SU-DHL-6 (cell line): ENCODE measurements at regions not wholly inside any gene's neighbourhood (a gene's known extent, or its start where the extent isn't known, plus 50 kb on each side); places are given as distances from the start of the nearest gene placed in this dataset.

ENCODE experiments used
- H2AFZ ChIP-seq: fragments of 200-600 bp; sonication (generic); 2 replicates; pipeline ENCODE4 v1.6.1; 2014; ENCODE audit warnings: low read depth, mild to moderate bottlenecking, moderate library complexity, mixed read lengths, antibody characterized with exemption, low read length; ENCODE audit not compliant: severe bottlenecking
- H3F3A ChIP-seq: fragments of 200-600 bp; shearing (Covaris generic); 2 replicates; pipeline ENCODE4 v1.6.0; 2016; ENCODE audit warnings: antibody characterized with exemption, mild to moderate bottlenecking; ENCODE audit not compliant: insufficient read depth
- H3K27ac ChIP-seq: fragments of 200-600 bp; sonication (generic); 2 replicates; pipeline ENCODE4 v1.5.1; 2016; ENCODE audit warnings: low read depth, mild to moderate bottlenecking, low read length, moderate library complexity, mixed read lengths
- H3K27me3 ChIP-seq: fragments of 200-600 bp; sonication (generic), shearing (Covaris generic); 2 replicates; pipeline ENCODE4 v1.6.0; 2014; ENCODE audit warnings: mild to moderate bottlenecking, low read length
- H3K36me3 ChIP-seq: fragments of 200-600 bp; sonication (generic); 2 replicates; pipeline ENCODE4 v1.6.1; 2014; ENCODE audit warnings: mild to moderate bottlenecking, low read length, mixed read lengths
- H3K4me2 ChIP-seq: fragments of 300-600, 200-600 bp; shearing (Covaris generic), sonication (generic); 2 replicates; pipeline ENCODE4 v1.6.0; 2014; ENCODE audit warnings: low read length, low read depth, mild to moderate bottlenecking; ENCODE audit not compliant: poor library complexity, severe bottlenecking
- H3K4me3 ChIP-seq: fragments of 200-600 bp; sonication (generic); 2 replicates; pipeline ENCODE4 v1.5.1; 2014; ENCODE audit warnings: antibody characterized with exemption, low read length, mild to moderate bottlenecking, mixed read lengths; ENCODE audit not compliant: insufficient read depth, poor library complexity, severe bottlenecking
- H3K79me2 ChIP-seq: fragments of 200-600 bp; sonication (generic); 2 replicates; pipeline ENCODE4 v1.6.1; 2014; ENCODE audit warnings: mild to moderate bottlenecking, low read length, moderate library complexity; ENCODE audit not compliant: insufficient read depth
- H3K9ac ChIP-seq: fragments of 200-600 bp; sonication (generic); 2 replicates; pipeline ENCODE4 v1.7.0; 2014; ENCODE audit warnings: mild to moderate bottlenecking, low read length
- H3K9me2 ChIP-seq: fragments of 200-600 bp; sonication (generic); replicated peaks from 2 replicates; pipeline ENCODE4 v1.6.1; 2014; ENCODE audit warnings: low read length; ENCODE audit not compliant: insufficient read depth
- H3K9me3 ChIP-seq: fragments of 200-600 bp; sonication (generic); 2 replicates; pipeline ENCODE4 v1.6.1; 2014; ENCODE audit warnings: low read length, mixed read lengths; ENCODE audit not compliant: insufficient read depth
- H4K20me1 ChIP-seq: fragments of 200-600 bp; sonication (generic); 2 replicates; pipeline ENCODE4 v1.6.1; 2014; ENCODE audit warnings: low read depth, mild to moderate bottlenecking, antibody characterized with exemption, low read length, moderate library complexity, mixed read lengths
- CTCF ChIP-seq: fragments of 200-600 bp; sonication (generic); IDR thresholded peaks from one replicate; pipeline ENCODE4 v1.5.1; 2017; ENCODE audit warnings: antibody characterized with exemption, mild to moderate bottlenecking, low read length, moderate library complexity; ENCODE audit not compliant: insufficient read depth, poor library complexity, severe bottlenecking
- EZH2phosphoT487 ChIP-seq: fragments of 200-600 bp; sonication (generic), shearing (Covaris generic); conservative IDR thresholded peaks from 2 replicates; pipeline ENCODE4 v1.6.1; 2018; ENCODE audit warnings: mild to moderate bottlenecking, antibody characterized with exemption, low read length, moderate library complexity, mixed read lengths

GRCh38 chrX:131907488-131908314 is 115.4 kb upstream of the STK26 start:
- Histone ChIP-seq H3K4me3 (no peak overlapping the region), H3K79me2 (no peaks in the 10 kb centered on the region), H3K4me2 (no peak overlapping the region), H3K27me3 (no peaks in the 10 kb centered on the region), H3K9ac (no peak overlapping the region), H2AFZ (no peak overlapping the region), H4K20me1 (no peaks in the 10 kb centered on the region), H3K27ac (no peak overlapping the region), H3K36me3 (no peaks in the 10 kb centered on the region), H3K9me2 (no peaks in the 10 kb centered on the region), H3K9me3 (no peaks in the 10 kb centered on the region), H3F3A (no peaks in the 10 kb centered on the region)
- TF ChIP-seq CTCF (no peak), EZH2phosphoT487 (no peak)

GRCh38 chrX:131910586-131910985 is 112.5 kb upstream of the STK26 start:
- no peaks in the 10 kb centered on the region for H3K79me2 ChIP-seq
- no peaks in the 10 kb centered on the region for H3K36me3 ChIP-seq
- H3K27ac ChIP-seq, result no peak overlapping the region
- H3K9ac ChIP-seq, result no peak overlapping the region
- H2AFZ ChIP-seq, result no peak overlapping the region
- H3K4me3 ChIP-seq, result no peak overlapping the region
- H3K4me2 ChIP-seq, result no peak overlapping the region
- no peaks in the 10 kb centered on the region for H3F3A ChIP-seq
- no peaks in the 10 kb centered on the region for H3K27me3 ChIP-seq
- no peaks in the 10 kb centered on the region for H3K9me2 ChIP-seq
- TF ChIP-seq CTCF, result no peak
- TF ChIP-seq EZH2phosphoT487, result no peak
- H3K9me3 ChIP-seq, result no peaks in the 10 kb centered on the region
- H4K20me1 ChIP-seq, result no peaks in the 10 kb centered on the region

- Histone ChIP-seq H3K9ac (no peak overlapping the region), H3K79me2 (no peaks in the 10 kb centered on the region), H2AFZ (no peak overlapping the region), H3F3A (no peaks in the 10 kb centered on the region), H3K27ac (no peak overlapping the region), H3K9me3 (no peaks in the 10 kb centered on the region), H4K20me1 (no peaks in the 10 kb centered on the region), H3K4me3 (no peak overlapping the region), H3K27me3 (no peaks in the 10 kb centered on the region), H3K4me2 (no peak overlapping the region), H3K9me2 (no peaks in the 10 kb centered on the region), H3K36me3 (no peaks in the 10 kb centered on the region)
- TF ChIP-seq EZH2phosphoT487, result no peak
Observed at GRCh38 chrX:131915488-131915887, 107.6 kb upstream of the STK26 start.

- Histone ChIP-seq H3K36me3 (no peaks in the 10 kb centered on the region), H3K27me3 (no peaks in the 10 kb centered on the region), H3F3A (no peaks in the 10 kb centered on the region), H3K4me2 (no peak overlapping the region), H3K9ac (no peak overlapping the region), H3K9me2 (no peaks in the 10 kb centered on the region), H3K27ac (no peak overlapping the region), H4K20me1 (no peaks in the 10 kb centered on the region), H2AFZ (no peak overlapping the region), H3K79me2 (no peaks in the 10 kb centered on the region), H3K9me3 (no peaks in the 10 kb centered on the region), H3K4me3 (no peak overlapping the region)
- no peak for TF ChIP-seq EZH2phosphoT487
- TF ChIP-seq CTCF, result no peak
Observed at GRCh38 chrX:131917588-131917987, 105.5 kb upstream of the STK26 start.
